ENCODE measurements at regions not wholly inside any gene's neighbourhood (a gene's known extent, or its start where the extent isn't known, plus 50 kb on each side); places are given as distances from the start of the nearest gene placed in this dataset.
"Not testable (repeated sequence)": the region's sequence is repeated elsewhere in the genome, so short reads cannot be mapped to it uniquely, and the experiment has no call there.

DNA sequence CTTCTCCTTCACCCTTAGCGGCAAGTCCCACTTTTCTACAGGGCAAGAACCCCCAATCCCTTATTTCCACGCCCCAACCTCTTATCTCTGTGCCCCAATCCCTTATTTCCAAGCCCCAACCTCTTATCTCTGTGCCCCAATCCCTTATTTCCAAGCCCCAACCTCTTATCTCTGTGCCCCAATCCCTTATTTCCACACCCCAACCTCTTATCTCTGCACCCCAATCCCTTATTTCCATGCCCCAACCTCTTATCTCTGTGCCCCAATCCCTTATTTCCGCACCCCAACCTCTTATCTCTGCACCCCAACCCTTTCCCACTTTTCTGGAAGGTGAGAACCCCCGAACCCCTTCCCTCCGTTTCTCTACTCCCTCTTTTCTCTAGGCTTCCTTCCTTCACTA, 116.1 kb upstream of the GJE1 start:
- DNase-seq, result not testable (repeated sequence)

DNA sequence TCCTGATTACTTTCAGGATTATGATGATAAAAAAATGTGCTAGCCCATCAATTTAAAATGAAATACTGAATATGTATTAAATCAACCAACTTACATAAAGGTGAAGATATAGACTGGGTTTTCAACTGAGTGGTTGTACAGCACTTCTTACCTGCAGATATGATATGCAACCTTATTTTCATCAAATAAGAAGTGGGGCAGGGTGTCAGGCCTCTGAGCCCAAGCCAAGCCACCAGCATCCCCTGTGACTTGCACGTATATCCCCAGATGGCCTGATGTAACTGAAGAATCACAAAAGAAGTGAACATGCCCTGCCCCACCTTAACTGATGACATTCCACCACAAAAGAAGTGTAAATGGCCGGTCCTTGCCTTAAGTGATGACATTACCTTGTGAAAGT, 117.3 kb upstream of the GJE1 start:
- DNase-seq, result not testable (repeated sequence)

DNA sequence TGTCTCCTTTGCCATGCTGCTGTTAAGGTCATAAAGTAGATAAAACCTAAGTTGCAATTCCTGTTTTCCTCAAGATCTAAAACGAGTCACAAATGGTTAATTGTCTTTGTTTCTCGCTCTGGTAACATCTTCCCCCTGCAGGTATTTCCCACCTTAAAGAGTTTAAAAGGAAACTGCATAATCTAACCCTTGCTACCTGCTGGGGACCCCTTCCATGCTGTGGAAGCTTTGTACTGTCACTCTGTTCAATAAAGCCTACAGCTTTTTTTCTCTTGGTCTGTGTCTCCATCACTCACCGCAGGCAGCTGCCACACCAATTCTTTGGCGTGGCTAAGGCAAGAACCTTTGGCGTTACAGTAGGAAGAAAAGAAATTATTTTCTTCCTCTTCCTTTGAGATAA, 117.7 kb upstream of the GJE1 start:
- DNase-seq, result no peak

DNA sequence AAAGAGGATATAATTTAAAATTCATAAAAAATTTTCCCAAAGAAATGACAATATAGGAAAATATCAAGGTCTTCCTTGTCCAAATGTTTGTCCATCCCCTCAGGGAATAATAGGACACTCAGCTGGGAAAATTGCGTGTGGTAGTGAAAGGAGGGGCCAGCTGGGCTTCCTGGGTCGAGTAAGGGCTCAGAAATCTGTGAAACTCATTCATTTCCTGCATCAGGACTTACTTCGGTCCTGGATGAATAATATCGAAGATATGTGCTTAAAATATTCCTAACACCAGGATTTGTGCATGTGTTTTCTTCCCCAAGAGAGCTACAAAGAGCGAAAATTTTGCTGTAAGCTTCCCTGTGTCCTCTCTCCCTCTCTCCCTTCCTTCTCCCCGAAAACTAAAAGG, 118.2 kb upstream of the GJE1 start:
- no peak for DNase-seq

DNA sequence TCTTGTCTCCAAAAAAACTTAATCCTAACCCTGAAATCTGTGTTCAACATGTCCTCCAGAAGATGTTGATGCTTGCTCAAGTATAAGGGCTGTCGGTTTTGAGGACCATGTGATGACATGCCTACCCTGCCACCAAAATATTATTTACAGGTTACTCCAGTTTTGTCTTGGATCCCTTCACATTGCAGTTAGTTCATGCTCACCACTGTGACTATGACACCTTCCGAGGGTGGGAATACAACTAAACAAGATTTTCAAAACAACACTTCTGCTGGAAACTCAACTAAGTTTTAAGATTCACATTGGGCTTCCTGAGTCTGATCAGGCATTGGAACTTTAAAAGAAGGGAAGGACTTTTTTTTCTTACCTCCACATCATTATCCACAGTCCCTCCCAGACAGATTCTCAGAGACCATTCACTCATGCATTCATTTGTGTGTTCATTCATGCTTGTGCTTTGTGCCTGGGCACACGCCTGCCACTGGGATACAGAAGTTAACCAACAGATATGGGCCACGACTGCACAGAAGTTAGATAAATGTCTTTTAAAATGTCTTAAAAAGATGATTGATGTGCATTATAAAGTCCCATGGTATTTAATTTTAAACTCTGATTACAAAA, 118.7 kb upstream of the GJE1 start:
- DNase-seq, result no peak

DNA sequence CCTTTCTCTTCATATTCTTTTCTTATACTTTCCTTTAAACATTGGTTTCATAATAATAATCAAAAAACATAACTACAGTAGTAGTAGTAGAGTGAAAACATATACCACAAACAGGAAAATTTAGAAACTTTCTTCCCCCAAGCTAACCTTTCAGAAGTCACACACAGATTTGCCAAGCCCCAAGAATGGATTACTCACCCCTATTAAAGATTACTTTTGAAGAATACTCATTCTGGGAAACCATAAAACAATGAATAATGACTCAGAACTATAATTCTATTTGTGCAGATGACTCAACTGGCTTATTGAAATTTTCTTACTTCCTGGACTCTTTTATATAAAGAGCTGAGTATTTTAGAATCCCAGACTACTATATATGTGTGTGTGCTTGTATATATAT, 119.4 kb upstream of the GJE1 start:
- DNase-seq, result no peak

DNA sequence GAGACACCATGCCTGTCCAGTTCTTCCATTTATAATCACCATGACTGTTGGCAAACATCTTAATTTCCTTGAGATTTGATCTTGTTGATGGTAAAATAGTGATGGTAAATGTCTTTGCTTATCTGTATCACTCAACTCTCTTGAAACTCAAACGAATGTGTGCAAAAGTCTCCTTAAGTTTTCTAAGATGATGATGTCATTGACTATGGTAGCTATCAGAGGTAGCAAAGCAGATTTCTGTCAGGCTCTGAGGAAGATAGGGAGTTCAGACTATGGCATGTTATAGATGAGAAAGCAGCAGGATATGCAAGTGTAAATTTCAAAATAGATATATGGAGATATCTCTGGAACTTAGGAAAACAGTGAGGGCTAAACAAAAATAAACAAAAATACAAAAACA, 121.0 kb upstream of the GJE1 start:
- DNase-seq, result no peak

DNA sequence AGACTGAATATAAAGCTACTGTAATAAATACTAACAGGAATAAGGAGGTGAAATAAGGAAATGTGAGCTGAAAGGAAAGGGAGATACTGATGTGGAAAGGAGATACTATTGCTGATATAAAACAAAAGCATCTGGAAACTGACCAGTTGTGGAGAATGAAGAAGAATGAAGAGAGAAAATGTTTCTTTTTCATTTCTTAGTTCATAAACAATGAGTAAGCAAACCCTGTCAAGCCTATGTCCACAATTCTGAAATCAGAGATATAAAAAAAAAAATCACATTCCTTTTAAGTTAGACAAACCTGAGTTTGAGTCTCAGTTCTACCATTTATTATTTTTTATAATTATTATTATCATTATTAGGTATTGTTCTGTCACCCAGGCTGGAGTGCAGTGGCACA, 121.6 kb upstream of the GJE1 start:
- no peak for DNase-seq

DNA sequence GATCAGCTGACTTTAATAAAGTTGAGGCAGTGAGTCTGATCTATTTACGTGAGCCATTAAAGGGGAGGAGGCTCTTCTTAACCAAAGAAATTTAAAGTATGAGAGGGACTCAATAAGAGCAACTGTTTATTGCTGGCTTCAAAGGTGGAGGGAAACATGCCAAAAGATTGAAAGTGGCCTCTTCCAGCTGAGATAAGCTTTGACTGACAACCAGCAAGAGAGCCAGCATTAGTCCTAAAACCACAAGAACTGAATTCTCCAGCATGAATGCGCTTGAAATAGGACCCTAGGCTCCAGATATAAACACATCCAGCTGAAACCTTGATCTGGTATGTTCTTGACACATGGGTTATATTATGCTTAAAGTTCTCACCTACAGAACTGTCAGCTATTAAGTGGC, 123.1 kb upstream of the GJE1 start:
- DNase-seq, result no peak

DNA sequence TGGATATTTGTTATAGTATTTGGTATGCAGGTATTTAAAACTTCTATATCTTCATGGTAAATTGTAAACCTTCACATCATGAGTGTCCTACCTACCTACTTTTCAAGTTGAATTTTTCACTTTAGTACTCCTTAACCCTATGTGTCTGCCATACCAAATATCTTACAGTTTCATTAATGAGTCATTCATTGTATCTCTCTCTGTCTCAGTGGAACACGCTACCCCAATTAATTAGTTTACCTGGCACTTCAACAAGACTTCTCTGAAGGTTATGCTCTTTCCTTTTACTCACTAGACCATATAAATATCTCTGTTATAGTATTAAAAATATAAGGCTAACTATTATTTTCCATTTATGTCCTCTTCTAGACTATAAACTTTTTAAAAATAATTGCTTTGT, 123.9 kb upstream of the GJE1 start:
- no peak for DNase-seq

DNA sequence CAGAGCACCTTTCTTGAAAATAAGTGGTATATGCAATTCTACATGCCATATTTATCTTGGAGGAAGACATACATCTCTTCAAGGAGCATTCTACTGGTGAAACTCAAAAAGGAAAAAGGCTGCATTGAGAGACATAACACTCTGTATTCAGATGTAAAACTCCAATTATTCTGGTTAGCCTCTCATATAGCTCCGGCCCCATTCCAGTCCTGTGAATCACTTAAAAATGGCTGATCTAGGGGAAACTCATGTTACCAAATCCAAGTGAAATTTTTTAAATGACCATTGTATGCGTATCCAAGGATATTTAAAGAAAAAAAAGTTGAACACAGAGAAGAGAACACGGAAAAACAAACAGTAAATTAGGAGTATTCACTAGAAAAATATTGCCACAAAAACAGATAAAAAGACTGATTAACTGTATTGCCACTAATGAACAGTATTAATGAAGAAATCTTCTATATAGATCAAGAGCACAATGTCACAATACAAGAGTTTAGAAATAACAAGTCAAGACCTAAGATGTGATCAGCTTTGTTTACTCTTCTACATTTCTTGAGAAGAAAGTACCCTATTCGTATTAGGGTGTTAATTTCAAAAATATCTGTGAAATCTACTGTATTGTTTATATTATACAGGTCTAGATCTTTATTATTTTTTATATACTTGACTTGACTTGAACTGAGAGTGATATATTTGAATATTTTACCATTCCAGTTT, 124.5 kb upstream of the GJE1 start:
- DNase-seq, result no peak

DNA sequence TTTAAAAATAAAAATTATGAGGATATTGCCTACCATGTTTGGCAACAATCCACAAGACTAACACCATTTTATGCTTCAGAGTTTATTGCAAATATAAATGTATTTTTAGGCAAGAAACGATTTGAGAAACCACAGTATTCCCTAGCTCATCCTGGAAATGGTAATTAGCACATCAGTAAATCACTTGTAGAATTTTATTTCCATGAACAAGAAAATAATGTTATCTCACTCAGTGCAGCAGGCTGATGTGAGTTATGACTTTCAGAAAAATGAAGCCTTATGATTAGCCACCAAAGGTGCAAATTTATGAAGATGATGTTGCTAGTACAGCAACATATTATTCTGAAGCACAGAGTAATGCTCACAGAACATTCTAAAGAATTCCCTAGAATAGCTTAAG, 127.7 kb upstream of the GJE1 start:
- DNase-seq, result no peak

DNA sequence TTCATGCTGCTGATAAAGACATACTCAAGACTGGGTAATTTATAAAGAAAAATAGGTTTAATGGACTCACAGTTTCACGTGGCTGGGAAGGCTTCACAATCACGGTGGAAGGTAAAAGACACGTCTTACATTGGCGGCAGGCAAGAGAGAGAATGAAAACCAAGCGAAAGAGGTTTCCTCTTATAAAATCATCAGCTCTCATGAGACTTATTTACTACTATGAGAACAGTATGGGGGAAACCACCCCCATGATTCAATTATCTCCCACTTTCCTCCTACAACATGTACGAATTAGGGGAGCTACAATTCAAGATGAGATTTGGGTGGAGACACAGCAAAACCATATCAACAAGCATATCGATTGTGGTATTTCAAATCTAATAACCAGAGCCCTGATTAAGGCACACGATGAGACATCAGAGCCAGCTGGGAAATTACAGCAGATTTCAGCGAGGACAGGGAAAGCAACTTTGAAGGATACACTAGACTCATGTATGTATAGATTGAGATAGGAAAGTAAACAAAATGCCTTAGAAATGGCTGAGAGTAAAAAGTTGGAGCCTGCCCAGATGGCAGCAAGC, 129.8 kb upstream of the GJE1 start:
- DNase-seq, result no peak

DNA sequence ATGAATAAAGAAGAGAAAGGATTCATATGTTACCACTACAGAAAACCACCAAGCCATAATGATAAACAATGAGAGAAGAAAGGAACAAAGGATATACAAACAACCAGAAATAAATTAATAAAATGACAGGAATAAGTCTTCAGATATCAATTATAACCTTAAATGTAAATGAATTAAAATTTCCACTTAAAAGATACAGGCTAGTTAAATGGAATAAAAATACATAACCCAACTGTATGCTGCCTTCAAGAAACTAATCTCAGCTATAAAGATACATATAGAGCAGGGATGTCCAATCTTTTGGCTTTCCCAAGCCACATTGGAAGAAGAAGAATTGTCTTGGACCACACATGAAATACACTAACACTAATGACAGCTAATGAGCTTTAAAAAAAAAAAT, 135.9 kb upstream of the GJE1 start:
- no peak for DNase-seq

DNA sequence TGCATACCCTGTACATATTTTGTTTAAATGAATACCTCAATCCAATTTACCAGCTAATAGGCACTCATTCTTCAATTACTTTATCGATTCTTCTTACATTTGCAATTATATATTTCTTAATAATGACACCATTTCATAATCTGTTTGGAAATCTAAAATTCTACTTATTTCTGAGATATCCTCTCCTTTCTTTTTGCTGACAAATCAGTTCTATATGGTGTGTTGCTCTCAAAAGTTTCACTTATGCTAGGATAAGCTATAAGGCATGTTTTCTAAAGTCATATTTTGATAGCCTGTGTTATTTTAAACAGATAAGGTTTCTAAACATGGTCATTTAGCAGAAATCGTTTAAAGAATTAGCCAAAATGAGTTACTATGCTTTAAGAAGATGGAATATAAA, 140.6 kb upstream of the GJE1 start:
- no peak for DNase-seq

DNA sequence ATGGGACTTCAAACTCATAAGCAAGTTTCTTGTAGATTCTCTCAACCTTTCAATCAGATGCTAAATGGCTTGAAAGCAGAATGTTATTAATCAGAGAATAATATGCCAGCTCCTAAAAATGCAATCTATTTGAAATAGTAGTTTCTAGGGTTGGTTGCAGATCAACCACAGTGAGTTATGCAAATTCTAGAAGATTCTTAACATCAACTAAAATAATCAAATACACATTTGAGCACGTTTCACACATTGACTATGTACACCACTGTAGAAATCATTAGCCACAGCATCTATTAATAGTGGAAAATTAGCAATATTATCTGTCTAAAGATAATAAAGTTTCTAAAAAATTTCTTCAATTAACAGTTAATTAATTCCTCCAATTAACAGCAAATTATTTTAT, 141.9 kb upstream of the GJE1 start:
- DNase-seq, result no peak

DNA sequence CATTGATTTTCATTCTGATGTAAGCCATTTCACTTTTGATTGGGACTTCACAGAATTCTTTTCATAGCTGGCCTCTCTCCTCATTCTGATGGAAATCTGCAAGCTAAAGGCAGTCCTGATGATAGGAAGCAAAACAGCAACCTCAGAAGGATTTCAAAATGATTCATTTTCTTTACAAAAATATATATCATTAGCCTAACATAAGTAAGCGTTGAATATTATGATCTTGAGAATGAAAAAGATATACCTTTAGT, 143.1 kb upstream of the GJE1 start:
- no peak for DNase-seq

DNA sequence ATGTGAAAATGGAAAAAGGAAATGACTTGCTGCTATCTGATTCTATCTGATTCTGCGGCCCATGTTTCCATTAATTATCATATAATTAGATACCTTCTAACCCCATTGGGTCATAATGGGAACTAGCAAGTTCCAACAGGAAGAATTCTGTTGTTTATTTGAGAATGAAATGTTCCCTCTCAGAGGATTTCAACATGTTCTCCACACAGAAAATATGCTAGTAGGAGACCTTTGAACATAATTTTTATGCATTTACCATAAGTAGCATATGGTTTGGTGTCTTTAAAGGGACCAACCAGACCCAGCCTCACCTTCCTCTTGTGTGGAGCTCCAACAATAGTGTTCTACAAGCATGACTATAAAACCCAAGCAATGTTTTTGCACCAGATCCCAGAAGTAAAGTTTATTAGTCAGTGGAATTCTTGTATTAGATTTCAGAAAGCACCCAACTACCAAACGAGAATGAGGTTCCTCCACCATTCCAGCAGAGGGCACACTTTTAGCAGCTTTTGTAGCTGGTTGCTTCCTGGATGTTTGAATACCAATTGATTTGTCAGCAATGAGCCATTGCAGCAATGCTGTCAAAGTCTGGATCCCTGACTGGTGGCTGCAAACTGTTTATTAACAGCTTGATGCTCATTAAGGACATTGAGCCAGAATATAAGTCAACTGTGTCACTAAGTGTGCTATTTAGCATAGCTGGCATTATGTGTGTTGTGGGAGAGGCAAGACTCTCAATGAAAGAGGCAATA, 143.6 kb upstream of the GJE1 start:
- peak; percentile 38 for DNase-seq

DNA sequence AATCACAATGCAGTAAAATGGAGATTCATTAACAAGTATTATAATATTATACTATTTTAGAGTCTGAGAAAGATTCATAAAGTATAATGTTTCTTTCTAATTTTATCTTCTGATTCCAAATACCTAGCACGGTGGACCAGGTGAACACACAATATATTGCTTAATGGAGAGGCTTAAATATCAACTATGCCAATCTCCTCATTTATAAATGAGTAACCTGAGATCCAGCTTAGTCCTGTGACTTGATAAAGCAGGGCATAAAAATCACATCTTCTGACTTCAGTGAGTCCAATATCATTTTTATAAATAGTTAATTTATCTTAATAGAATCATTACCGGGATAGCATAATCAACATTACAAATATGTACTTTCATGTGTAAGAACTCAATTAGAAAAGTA, 144.4 kb upstream of the GJE1 start:
- no peak for DNase-seq

DNA sequence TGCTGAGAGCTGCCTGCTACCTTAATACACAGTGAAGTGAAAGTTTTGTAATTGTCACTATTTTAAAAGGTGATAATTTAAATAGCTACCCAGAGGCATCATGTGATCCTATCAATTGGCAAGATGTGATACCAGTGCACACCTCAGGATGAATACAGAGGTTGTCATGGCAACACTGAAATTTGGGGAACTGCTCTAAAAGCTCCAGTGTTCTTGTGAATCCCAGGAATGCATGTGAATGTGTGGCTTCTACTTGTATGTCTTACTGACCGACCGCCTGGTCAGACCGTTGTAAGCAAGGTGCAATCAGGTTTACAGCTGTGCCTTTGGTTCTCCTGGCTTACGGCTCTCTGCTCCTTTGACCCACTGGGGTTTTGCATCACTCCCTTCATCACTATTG, 146.3 kb upstream of the GJE1 start:
- no peak for DNase-seq

DNA sequence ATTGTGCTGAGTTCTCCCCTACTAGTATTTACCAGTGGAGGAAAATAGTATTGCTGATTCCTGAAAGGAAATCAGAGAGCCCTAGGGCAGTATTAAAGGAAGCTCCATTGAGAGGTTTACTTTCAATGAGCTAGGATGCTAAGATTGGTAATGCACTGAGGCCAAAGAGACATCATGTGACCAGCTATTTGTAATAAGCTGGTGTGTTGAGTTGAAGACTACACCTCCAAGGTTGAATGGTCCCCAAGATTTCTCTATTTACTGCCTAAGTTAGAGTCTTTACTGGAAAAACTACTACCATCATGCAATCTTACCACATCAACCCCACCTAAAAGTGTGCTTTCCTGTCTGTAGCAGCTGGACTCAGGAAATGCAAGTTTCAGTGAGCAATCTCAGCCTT, 151.5 kb upstream of the GJE1 start:
- DNase-seq, result no peak

DNA sequence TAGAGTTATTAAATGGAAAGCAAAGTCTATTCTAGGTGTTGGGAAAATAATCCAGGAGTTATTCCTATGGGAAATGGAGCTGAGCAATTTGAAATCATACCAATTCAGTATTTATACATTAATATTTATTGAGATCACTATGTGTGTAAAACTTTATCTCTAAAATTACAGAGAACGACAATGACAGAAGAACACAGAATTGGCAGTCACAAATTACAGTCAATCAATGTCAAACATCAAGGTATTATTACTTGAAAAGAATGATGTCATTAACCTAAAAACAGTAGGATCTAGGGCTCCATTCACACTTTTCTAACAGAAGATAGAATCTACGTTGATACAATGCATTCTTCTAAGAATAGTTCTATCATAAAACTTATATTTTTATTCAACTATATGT, 154.9 kb upstream of the GJE1 start:
- DNase-seq, result no peak

DNA sequence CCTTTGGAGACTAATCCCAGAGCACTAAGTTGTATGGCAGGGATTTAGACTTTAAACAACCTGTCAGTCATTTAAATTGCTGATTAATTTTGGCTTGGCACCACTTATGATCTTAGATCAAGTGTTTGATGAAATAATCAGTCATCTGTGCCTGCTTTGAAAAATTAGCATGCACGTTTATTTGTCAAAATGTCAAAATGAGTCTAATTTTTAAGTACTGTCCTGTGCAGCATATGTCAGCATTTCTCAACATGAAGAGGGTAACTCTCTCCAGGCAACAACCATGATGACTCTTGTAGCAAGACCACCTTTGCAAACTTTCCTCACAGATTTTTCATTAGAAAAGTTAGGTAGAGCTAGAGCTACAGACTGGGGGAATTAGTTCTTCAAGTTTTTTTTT, 155.7 kb upstream of the GJE1 start:
- DNase-seq, result no peak

DNA sequence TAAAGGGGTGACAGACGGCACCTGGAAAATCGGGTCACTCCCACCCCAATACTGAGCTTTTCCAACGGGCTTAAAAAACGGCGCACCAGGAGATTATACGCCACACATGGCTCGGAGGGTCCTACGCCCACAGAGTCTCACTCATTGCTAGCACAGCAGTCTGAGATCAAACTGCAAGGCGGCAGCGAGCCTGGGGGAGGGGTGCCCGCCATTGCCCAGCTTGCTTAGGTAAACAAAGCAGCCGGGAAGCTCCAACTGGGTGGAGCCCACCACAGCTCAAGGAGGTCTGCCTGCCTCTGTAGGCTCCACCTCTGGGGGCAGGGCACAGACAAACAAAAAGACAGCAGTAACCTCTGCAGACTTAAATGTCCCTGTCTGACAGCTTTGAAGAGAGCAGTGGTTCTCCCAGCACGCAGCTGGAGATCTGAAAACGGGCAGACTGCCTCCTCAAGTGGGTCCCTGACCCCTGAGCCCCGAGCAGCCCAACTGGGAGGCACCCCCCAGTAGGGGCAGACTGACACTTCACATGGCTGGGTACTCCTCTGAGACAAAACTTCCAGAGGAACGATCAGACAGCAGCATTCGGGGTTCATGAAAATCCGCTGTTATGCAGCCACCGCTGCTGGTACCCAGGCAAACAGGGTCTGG, 162.8 kb upstream of the GJE1 start:
- not testable (repeated sequence) for DNase-seq
